Gastrocnemius medialis (tissue), 4 donors: ENCODE measurements at regions not wholly inside any gene's neighbourhood (a gene's known extent, or its start where the extent isn't known, plus 50 kb on each side); places are given as distances from the start of the nearest gene placed in this dataset.

Source experiments
- ATAC-seq, 2 donors: fragments of 150-250 bp; one replicate each; pipeline ENCODE4 v1.9.1; 2016
- DNase-seq, 2 donors: peaks; one replicate each; pipeline ENCODE4 v3.0.0-alpha.2; 2019
- H3K27ac ChIP-seq, 4 donors: fragments of 200-600 bp; sonication (generic); 1 replicate in 1 of 4; 2 replicates in 3 of 4; pipeline ENCODE4 v1.5.1; 2016 to 2018; ENCODE audit warnings: mild to moderate bottlenecking in 2 of 4, moderate library complexity in 1 of 4
- H3K27me3 ChIP-seq, 3 donors: fragments of 200-600 bp; sonication (generic) in 2 of 3; 1 replicate in 1 of 3; 2 replicates in 2 of 3; pipeline versions ENCODE4 v1.5.1 to v1.6.0; 2016 to 2019; ENCODE audit warnings: mild to moderate bottlenecking in 1 of 3, moderate library complexity in 1 of 3
- H3K36me3 ChIP-seq, 2 donors: fragments of 200-600 bp; sonication (generic) in 1 of 2; one replicate each; pipeline ENCODE4 v1.5.1; 2017 to 2018
- H3K4me1 ChIP-seq, 2 donors: fragments of 200-600 bp; sonication (generic) in 1 of 2; one replicate each; pipeline ENCODE4 v1.5.1; 2016 to 2017; ENCODE audit warnings: mild to moderate bottlenecking in 2 of 2
- H3K4me3 ChIP-seq, 4 donors: fragments of 200-600 bp; sonication (generic) in 3 of 4; 1 replicate in 1 of 4; 2 replicates in 3 of 4; pipeline ENCODE4 v1.5.1; 2016 to 2019; ENCODE audit warnings: mild to moderate bottlenecking in 2 of 4
- H3K9me3 ChIP-seq, 3 donors: fragments of 200-600 bp; sonication (generic) in 2 of 3; 1 replicate in 1 of 3; 2 replicates in 2 of 3; pipeline ENCODE4 v1.5.1; 2016 to 2019
- CTCF ChIP-seq, 5 experiments: fragments of 450-650 bp in 3 of 5; fragments of 200-600 bp in 2 of 5; sonication (generic) in 2 of 5; IDR thresholded peaks in 4 of 5; conservative IDR thresholded peaks in 1 of 5; 1 replicate in 4 of 5; 2 replicates in 1 of 5; pipeline ENCODE4 v1.5.1; 2016 to 2019; ENCODE audit warnings: antibody characterized with exemption in 5 of 5, mild to moderate bottlenecking in 3 of 5, moderate library complexity in 3 of 5
- POLR2A ChIP-seq, 2 donors: fragments of 450-650 bp; IDR thresholded peaks; one replicate each; pipeline ENCODE4 v1.6.1; 2017; ENCODE audit warnings: antibody characterized with exemption in 2 of 2, mild to moderate bottlenecking in 2 of 2, moderate library complexity in 2 of 2
- in situ Hi-C, 4 donors: fragments of 200-750 bp; cut with MboI; loops; one replicate each; pipeline versions ENCODE4 v1.15.0 to v1.8.0; 2017; ENCODE audit warnings: low sequenced_read_pairs in 4 of 4
- intact Hi-C: fragments of 100-400 bp; cut with DNase I; formaldehyde crosslinking; loops from one replicate; pipeline ENCODE4 v1.15.1; 2023; ENCODE audit warnings: low total_unique reads

GRCh38 chr3:153295901-153296300, 133.9 kb downstream of the RAP2B start:
- TF ChIP-seq CTCF (IDR thresholded peaks at IDR 0.05 in 4 of 5, conservative IDR thresholded peaks at IDR 0.05 in 1 of 5) (no peak), POLR2A (IDR thresholded peaks at IDR 0.05) (no peak)
- in situ Hi-C loops = no loop called here
- no peak overlapping the region for H3K27ac ChIP-seq
- no peak for ATAC-seq
- intact Hi-C loops = no loop called here
- no peaks in the 10 kb centered on the region for H3K36me3 ChIP-seq
- no peaks in the 10 kb centered on the region for H3K4me1 ChIP-seq
- DNase-seq = no peak
- no peaks in the 10 kb centered on the region for H3K27me3 ChIP-seq
- H3K4me3 ChIP-seq = no peak overlapping the region
- H3K9me3 ChIP-seq = no peaks in the 10 kb centered on the region

- TF ChIP-seq CTCF (IDR thresholded peaks at IDR 0.05 in 4 of 5, conservative IDR thresholded peaks at IDR 0.05 in 1 of 5) = no peak
- TF ChIP-seq POLR2A (IDR thresholded peaks at IDR 0.05) = no peak
- Histone ChIP-seq H3K36me3 (no peaks in the 10 kb centered on the region), H3K9me3 (no peaks in the 10 kb centered on the region), H3K4me1 (no peaks in the 10 kb centered on the region), H3K4me3 (no peak overlapping the region), H3K27ac (no peak overlapping the region), H3K27me3 (no peaks in the 10 kb centered on the region)
- ATAC-seq = no peak
- in situ Hi-C loops (no loop called here), intact Hi-C loops (no loop called here)
- no peak for DNase-seq
Observed at GRCh38 chr3:153305189-153305588, 143.2 kb downstream of the RAP2B start.

GRCh38 chr3:153311541-153311940, 149.5 kb downstream of the RAP2B start:
- Histone ChIP-seq H3K4me1 (no peaks in the 10 kb centered on the region), H3K27ac (no peak overlapping the region), H3K4me3 (no peak overlapping the region), H3K9me3 (no peaks in the 10 kb centered on the region), H3K27me3 (no peaks in the 10 kb centered on the region), H3K36me3 (no peaks in the 10 kb centered on the region)
- intact Hi-C loops (no loop called here), in situ Hi-C loops (no loop called here)
- ATAC-seq (no peak), DNase-seq (no peak)
- TF ChIP-seq POLR2A (IDR thresholded peaks at IDR 0.05) (no peak), CTCF (IDR thresholded peaks at IDR 0.05 in 4 of 5, conservative IDR thresholded peaks at IDR 0.05 in 1 of 5) (no peak)

GRCh38 chr3:153313302-153313965, 151.4 kb downstream of the RAP2B start:
- in situ Hi-C loops (no loop called here), intact Hi-C loops (no loop called here)
- Histone ChIP-seq H3K4me1 (no peaks in the 10 kb centered on the region), H3K4me3 (no peak overlapping the region), H3K36me3 (no peaks in the 10 kb centered on the region), H3K27me3 (no peaks in the 10 kb centered on the region), H3K9me3 (no peaks in the 10 kb centered on the region), H3K27ac (no peak overlapping the region)
- DNase-seq = no peak
- no peak for TF ChIP-seq CTCF (IDR thresholded peaks at IDR 0.05 in 4 of 5, conservative IDR thresholded peaks at IDR 0.05 in 1 of 5)
- TF ChIP-seq POLR2A (IDR thresholded peaks at IDR 0.05) = no peak
- no peak for ATAC-seq

GRCh38 chr3:153314038-153314437, 152.0 kb downstream of the RAP2B start:
- intact Hi-C loops = no loop called here
- in situ Hi-C loops = no loop called here
- H3K27ac ChIP-seq = no peak overlapping the region

More at GRCh38 chr3:153314038-153314437, 152.0 kb downstream of the RAP2B start:
- H3K4me1 ChIP-seq = no peaks in the 10 kb centered on the region
- no peak overlapping the region for H3K4me3 ChIP-seq
- TF ChIP-seq POLR2A (IDR thresholded peaks at IDR 0.05) = no peak
- TF ChIP-seq CTCF (IDR thresholded peaks at IDR 0.05 in 4 of 5, conservative IDR thresholded peaks at IDR 0.05 in 1 of 5) = no peak
- no peaks in the 10 kb centered on the region for H3K9me3 ChIP-seq
- H3K27me3 ChIP-seq = no peaks in the 10 kb centered on the region
- ATAC-seq = no peak
- no peak for DNase-seq
- no peaks in the 10 kb centered on the region for H3K36me3 ChIP-seq
